AG20443 (cell line): ENCODE measurements at regions not wholly inside any gene's neighbourhood (a gene's known extent, or its start where the extent isn't known, plus 50 kb on each side); places are given as distances from the start of the nearest gene placed in this dataset.

Experiments
- DNase-seq: peaks from one replicate; pipeline ENCODE4 v3.0.0; 2012; ENCODE audit warnings: low spot score, mixed read lengths

DNA sequence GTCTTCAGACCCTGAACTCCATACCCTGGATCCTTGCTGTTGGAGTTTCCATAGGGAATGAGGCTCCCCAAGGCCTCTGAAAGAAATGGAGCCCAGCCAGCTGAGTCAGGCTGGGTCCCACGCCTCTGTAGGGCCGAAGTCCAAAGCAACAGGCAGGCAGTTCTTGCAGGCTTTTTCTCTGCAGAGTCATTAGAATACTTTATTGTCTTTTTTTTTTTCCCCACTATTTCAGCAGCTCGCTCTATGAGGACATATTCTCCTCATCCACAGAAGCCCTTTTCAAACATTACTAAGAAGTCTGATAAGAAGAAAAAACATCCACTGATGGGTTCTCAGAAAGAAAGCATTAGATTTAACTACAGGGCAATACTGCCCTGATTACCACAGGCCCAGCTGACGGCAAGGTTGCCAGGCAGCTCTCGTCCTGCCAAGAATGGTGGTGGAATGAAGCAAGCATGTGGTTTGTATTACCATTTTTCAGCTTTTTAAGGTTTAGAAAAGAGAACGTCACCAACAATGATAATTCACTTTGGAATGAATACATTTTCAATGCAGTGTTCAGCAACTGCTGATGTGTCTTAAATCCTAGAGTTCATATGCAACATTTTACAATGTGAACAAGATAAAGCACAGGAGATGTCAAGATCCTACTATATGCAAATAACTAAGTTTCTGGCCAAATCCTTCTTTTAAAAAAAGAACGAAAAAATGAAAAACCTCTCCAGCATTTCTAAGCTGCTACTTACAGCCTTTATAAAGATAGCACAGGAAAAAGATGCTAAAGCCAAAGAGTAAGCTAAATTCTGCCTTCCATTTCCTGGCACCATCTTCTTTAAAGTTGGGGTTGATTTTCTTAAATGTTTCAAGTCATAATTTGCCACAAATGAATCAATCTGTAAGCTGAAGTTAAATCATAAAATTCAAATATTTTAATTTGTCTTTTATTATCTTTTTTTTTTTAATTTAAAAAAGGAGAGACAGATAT is 223.6 kb upstream of the CITED2 start:
- DNase-seq, result peak; percentile 85

- DNase-seq, result no peak
Observed at GRCh38 chr6:139597087-139597763, 222.8 kb upstream of the CITED2 start.

GRCh38 chr6:139595183-139595582 is 220.7 kb upstream of the CITED2 start:
- no peak for DNase-seq

GRCh38 chr6:139594333-139594965 is 220.0 kb upstream of the CITED2 start:
- DNase-seq, result no peak

- no peak for DNase-seq
Observed at GRCh38 chr6:139593081-139593480, 218.6 kb upstream of the CITED2 start.

GRCh38 chr6:139592011-139592410 is 217.6 kb upstream of the CITED2 start:
- no peak for DNase-seq

GRCh38 chr6:139591075-139591865 is 216.8 kb upstream of the CITED2 start:
- no peak for DNase-seq

- DNase-seq, result no peak
Observed at GRCh38 chr6:139590206-139590605, 215.8 kb upstream of the CITED2 start.

GRCh38 chr6:139588734-139589593 is 214.5 kb upstream of the CITED2 start:
- DNase-seq, result no peak

DNA sequence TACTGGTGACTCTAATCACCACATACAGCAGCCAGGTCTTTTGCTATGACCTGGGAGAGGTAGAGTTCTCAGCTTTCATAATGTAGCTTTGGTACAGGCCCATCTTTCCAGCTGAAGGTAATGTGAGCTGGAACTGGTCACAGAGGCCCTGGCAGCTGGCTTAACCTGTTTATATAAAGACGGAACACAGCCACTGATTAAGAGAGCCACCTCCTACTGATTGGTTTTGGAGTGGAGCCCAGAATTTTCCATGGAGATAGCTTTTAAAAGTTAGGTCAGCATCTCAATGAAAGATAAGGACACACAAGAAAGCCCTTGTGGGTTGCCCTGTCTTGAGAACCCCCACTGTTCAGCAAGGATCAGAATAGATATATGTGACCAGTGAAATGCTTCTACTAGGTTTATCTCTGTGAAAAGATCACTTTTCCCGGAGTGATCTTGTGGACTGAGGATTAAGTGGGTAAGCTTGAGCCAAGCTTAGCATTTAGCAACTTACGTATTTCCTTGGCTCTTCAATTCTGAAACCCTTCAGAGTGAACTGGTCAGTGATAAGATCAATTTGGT is 213.7 kb upstream of the CITED2 start:
- DNase-seq, result no peak

- DNase-seq, result peak; percentile 74
Observed at GRCh38 chr6:139587469-139587868, 213.0 kb upstream of the CITED2 start.

DNA sequence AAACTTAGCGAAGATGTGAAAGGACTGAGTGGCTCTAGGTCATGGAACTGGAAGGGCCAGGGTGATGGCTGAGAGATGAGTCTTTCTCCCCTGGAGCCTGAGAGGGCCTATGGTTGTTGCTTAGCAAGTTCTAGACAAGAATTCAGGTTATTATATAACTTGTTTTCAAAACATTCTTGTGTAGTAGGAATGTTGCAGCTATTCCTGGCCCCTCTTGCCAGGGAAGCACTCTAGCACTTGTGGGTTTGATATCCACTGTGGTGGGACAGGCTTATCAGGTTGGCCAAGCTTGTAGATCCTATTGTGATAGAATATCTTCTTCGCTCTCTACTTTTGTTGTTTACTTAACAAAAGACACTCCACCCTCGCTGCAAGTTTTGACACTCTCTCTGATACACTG is 211.8 kb upstream of the CITED2 start:
- no peak for DNase-seq

DNA sequence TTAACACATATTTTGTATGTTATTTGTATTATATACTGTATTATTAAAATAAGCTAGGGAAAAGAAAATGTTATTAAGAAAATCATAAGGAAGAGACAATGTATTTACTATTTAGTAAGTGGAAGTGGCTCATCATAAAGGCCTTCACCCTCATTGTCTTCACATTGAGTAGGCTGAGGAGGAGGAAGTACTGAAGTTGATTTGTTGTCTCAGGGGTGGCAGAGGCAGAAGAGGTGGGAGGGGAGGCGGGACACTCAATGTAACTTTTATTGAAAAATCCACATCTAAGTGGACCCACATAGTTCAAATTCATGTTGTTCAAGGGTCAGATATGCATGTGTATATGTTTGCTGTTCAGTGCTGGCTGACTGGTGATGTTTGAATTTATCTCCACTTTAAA is 210.2 kb upstream of the CITED2 start:
- no peak for DNase-seq

GRCh38 chr6:139583420-139583819 is 209.0 kb upstream of the CITED2 start:
- DNase-seq, result no peak

GRCh38 chr6:139582956-139583355 is 208.5 kb upstream of the CITED2 start:
- no peak for DNase-seq

DNA sequence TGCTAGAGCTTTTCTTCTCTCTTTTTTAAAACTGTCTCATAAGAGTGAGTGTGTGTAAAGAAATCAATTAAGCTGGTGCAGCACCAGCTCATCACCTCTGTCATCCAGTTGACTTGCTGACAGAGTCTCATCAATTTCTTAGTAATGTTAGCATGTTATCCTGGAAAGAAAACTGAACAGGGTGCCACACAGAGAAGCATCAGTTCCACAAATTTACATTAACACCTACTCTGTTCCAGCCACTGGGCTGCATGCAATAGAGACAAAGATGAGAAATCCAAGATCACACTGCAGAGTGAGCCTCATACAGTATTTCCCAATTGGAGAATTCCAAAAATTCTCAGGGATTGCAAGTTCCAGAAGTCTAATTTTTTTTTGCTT is 207.0 kb upstream of the CITED2 start:
- no peak for DNase-seq

DNA sequence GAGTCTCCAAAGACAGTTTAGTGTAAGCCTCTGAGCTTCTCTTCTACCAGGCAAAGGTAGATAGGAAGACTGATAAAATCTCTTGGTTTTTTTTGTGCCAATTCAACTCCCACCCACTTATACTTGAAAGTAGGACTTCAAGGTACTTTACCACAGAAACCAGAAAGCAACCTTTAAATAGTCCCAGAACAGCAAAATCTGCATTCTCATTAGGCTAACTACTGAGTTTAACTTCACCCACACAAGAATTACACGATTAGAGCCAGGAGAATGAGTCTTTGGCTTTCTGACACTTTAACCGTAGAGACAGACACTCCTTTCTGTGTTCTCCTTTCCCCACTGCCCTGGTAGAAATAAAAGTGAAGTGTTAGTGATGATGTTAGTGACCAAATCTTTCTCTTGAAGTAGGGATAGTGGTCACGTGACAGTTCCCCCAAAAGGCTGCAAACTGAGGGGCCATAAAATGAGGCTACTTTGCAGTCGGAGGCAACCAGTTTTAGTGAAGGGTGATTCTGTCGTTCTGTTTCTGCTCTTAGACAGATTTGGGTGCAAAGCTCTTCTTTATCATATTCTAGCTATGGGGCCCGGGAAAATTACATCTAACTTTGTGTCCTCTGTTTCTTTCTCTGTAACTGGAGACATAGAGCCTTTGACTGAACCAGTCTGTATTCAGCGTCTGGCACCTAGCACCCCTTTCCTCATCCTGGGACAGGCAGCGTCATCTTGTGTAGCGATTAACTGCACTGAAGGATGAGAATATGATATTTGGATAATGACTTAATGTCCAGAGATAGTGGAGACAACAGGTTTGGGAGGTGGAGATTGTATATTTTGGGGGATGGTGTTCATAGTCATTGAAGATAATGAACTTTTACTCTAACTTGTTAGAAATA is 206.4 kb upstream of the CITED2 start:
- DNase-seq, result no peak

- peak; percentile 86 for DNase-seq
Observed at GRCh38 chr6:139577763-139578604, 203.5 kb upstream of the CITED2 start.
